Vagina (tissue), 2 donors: ENCODE measurements at regions not wholly inside any gene's neighbourhood (a gene's known extent, or its start where the extent isn't known, plus 50 kb on each side); places are given as distances from the start of the nearest gene placed in this dataset.

ENCODE experiments used
- DNase-seq, 2 donors: peaks; one replicate each; pipeline ENCODE4 v3.0.0-alpha.2; 2017; ENCODE audit errors: extremely low spot score in 2 of 2
- H3K27ac ChIP-seq: fragments of 200-600 bp; sonication (generic); one replicate; pipeline ENCODE4 v1.5.1; 2019
- H3K27me3 ChIP-seq: fragments of 200-600 bp; sonication (generic); one replicate; pipeline ENCODE4 v1.5.1; 2019
- H3K36me3 ChIP-seq, 2 donors: fragments of 200-600 bp; sonication (generic); one replicate each; pipeline ENCODE4 v1.5.1; 2017 to 2019
- H3K4me1 ChIP-seq: fragments of 200-600 bp; sonication (generic); one replicate; pipeline ENCODE4 v1.5.1; 2019
- H3K4me3 ChIP-seq, 2 donors: fragments of 200-600 bp; sonication (generic); 1 replicate in 1 of 2; 2 replicates in 1 of 2; pipeline ENCODE4 v1.5.1; 2016 to 2019
- H3K9me3 ChIP-seq: fragments of 200-600 bp; sonication (generic); one replicate; pipeline ENCODE4 v1.5.1; 2019
- POLR2A ChIP-seq, 2 donors: fragments of 450-650 bp; IDR thresholded peaks; one replicate each; pipeline ENCODE4 v1.6.1; 2017; ENCODE audit warnings: antibody characterized with exemption in 2 of 2, mild to moderate bottlenecking in 2 of 2, moderate library complexity in 2 of 2
- POLR2AphosphoS5 ChIP-seq, 2 donors: sonication (generic); formaldehyde crosslinking; IDR thresholded peaks; one replicate each; pipeline ENCODE4 v1.9.0; 2017; ENCODE audit warnings: antibody characterized with exemption in 2 of 2, mild to moderate bottlenecking in 2 of 2, low read depth in 1 of 2; ENCODE audit not compliant: insufficient read depth in 1 of 2
- intact Hi-C: fragments of 100-400 bp; cut with DNase I; formaldehyde crosslinking; loops from one replicate; pipeline ENCODE4 v1.15.1; 2023
- TF ChIP-seq, protein P1 (sequence below), 3 experiments: fragments of 450-650 bp in 2 of 3; fragments of 200-600 bp in 1 of 3; sonication (generic) in 1 of 3; IDR thresholded peaks; one replicate each; pipeline ENCODE4 v1.5.1; 2017 to 2019; ENCODE audit warnings: antibody characterized with exemption in 3 of 3, mild to moderate bottlenecking in 2 of 3, moderate library complexity in 2 of 3

DNA sequence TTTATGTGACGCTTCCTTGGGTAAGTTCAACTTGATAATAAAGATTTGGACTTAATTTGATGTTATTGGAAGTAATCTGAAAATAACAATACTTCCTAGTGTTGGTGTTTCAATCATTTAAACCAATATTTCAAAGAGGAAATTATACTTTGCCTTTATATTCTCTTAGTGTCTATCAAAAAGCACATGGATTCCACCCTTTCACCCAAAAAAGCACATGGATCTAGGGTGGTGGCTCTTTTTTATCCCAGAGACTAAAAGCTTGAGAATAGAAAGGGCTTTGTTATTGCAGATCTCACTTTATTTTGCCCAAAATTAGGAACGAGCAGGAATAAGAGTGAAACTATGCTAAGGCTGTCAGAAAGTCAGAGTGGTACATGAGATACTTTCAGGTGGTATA is 75.1 kb upstream of the RASGEF1B start:
- H3K4me1 ChIP-seq, result peaks cover 13% of the 10 kb centered on the region
- H3K4me3 ChIP-seq, result no peak overlapping the region
- no peak for DNase-seq
- no peaks in the 10 kb centered on the region for H3K27me3 ChIP-seq
- H3K27ac ChIP-seq, result no peak overlapping the region
- no peaks in the 10 kb centered on the region for H3K9me3 ChIP-seq
- TF ChIP-seq, protein P1, sequence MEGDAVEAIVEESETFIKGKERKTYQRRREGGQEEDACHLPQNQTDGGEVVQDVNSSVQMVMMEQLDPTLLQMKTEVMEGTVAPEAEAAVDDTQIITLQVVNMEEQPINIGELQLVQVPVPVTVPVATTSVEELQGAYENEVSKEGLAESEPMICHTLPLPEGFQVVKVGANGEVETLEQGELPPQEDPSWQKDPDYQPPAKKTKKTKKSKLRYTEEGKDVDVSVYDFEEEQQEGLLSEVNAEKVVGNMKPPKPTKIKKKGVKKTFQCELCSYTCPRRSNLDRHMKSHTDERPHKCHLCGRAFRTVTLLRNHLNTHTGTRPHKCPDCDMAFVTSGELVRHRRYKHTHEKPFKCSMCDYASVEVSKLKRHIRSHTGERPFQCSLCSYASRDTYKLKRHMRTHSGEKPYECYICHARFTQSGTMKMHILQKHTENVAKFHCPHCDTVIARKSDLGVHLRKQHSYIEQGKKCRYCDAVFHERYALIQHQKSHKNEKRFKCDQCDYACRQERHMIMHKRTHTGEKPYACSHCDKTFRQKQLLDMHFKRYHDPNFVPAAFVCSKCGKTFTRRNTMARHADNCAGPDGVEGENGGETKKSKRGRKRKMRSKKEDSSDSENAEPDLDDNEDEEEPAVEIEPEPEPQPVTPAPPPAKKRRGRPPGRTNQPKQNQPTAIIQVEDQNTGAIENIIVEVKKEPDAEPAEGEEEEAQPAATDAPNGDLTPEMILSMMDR (IDR thresholded peaks at IDR 0.05), result no peak
- TF ChIP-seq POLR2AphosphoS5 (IDR thresholded peaks at IDR 0.05; ENCODE audit: insufficient read depth in 1 of 2, low read depth in 1 of 2) (no peak), POLR2A (IDR thresholded peaks at IDR 0.05) (no peak)
- H3K36me3 ChIP-seq, result no peaks in the 10 kb centered on the region
- intact Hi-C loops, result no loop called here

DNA sequence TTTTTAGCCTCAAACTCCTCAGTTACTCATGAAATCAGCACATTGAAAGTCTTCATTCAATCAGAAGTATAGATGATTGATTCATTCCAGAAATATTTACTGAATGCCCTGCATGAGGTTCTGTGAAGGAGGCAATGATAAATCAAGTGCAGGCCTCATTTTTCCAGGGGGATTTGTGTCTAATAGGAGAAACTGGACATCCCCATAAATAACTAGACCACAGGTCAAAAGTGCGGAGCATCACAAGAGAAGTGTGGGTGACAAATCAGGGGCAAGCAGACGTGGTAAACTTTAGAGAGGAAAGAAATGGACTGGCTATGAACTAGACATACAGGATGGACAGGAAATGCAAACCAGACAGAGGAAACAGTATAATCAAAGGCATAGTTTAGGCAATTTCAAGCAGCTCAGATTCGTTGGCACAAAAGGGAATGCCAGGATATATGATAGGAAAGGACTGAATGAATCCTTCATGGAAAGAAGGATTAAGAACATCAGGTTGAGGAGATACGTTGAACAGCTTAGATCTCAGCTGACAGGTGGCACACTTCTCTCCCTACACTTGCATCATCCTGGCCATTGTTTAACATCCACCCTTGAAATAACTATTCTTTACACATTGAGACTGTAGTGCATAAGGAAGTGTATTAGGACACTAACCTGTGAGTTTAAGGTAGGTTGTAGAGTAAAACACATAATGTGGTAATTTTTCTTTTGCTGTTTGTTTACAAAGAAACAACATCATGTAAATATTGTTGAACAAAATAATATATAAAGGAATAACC is 69.6 kb upstream of the RASGEF1B start:
- no peak overlapping the region for H3K27ac ChIP-seq
- no peak for DNase-seq
- H3K9me3 ChIP-seq, result no peaks in the 10 kb centered on the region
- H3K4me1 ChIP-seq, result no peaks in the 10 kb centered on the region
- H3K4me3 ChIP-seq, result no peak overlapping the region
- no peaks in the 10 kb centered on the region for H3K27me3 ChIP-seq
- TF ChIP-seq, protein P1 (IDR thresholded peaks at IDR 0.05), result no peak
- no peak for TF ChIP-seq POLR2AphosphoS5 (IDR thresholded peaks at IDR 0.05; ENCODE audit: insufficient read depth in 1 of 2, low read depth in 1 of 2)
- no peak for TF ChIP-seq POLR2A (IDR thresholded peaks at IDR 0.05)
- intact Hi-C loops, result no loop called here
- H3K36me3 ChIP-seq, result no peaks in the 10 kb centered on the region

DNA sequence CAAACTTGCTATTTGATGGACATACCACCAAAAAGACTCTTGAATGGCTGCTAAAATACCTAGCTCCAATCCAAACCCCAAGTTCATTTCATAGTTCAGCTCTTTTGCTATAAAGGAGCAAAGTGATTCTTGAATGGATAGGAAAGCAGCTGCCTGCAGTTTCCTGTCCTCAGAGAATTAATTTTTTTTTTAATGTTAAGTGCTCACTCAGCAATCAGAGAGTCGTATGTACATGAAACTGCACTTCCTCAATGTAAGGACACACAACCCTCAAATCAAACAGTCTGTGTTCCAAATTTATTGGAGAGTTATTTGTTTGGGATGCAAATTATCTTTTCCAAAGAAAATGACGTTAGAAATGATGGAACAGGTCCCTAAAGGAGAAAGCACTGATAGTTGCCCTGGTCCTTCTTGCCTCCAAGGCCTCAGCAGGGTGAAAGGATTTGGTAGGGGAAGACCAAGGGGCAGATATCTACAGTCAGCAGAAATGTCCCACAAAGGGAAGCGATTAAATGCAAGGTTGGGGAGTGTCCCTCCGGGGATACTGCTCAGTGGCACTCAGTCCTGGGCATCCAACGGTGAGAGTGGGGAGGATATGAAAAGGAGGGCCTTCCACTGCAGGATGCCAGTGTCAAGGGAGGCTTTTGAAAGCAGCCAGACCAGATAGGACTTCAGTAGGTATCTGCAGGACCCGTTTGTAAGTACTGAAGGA is 67.2 kb upstream of the RASGEF1B start:
- no peak for TF ChIP-seq POLR2A (IDR thresholded peaks at IDR 0.05)
- TF ChIP-seq, protein P1 (IDR thresholded peaks at IDR 0.05), result no peak
- TF ChIP-seq POLR2AphosphoS5 (IDR thresholded peaks at IDR 0.05; ENCODE audit: insufficient read depth in 1 of 2, low read depth in 1 of 2), result no peak
- Histone ChIP-seq H3K27ac (no peak overlapping the region), H3K27me3 (no peaks in the 10 kb centered on the region), H3K4me1 (no peaks in the 10 kb centered on the region), H3K36me3 (no peaks in the 10 kb centered on the region), H3K4me3 (no peak overlapping the region), H3K9me3 (no peaks in the 10 kb centered on the region)
- no peak for DNase-seq
- intact Hi-C loops, result no loop called here

DNA sequence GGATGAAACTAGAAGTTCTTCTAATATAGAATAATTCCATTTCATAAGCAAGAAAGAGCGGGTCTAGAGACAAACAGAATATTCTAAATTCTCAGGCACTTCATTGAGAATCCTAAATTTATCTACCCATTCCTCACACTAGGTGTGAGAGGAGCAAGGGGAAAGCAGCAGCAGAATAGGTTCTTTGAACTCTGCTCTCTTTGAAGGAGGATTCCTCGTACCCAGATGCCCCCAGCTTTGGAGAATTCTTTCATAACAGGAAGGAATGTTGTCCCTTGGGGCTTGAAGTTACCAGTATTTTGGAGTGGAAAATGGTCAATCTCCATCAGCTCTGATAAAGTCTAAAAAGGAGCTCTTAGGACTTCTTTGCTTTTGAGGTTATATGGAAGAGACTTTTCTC is 59.7 kb upstream of the RASGEF1B start:
- Histone ChIP-seq H3K9me3 (no peaks in the 10 kb centered on the region), H3K27ac (no peak overlapping the region), H3K4me3 (no peak overlapping the region), H3K36me3 (no peaks in the 10 kb centered on the region), H3K4me1 (no peaks in the 10 kb centered on the region), H3K27me3 (no peaks in the 10 kb centered on the region)
- intact Hi-C loops, result no loop called here
- no peak for DNase-seq
- TF ChIP-seq, protein P1 (IDR thresholded peaks at IDR 0.05), result no peak
- TF ChIP-seq POLR2AphosphoS5 (IDR thresholded peaks at IDR 0.05; ENCODE audit: insufficient read depth in 1 of 2, low read depth in 1 of 2) (no peak), POLR2A (IDR thresholded peaks at IDR 0.05) (no peak)

DNA sequence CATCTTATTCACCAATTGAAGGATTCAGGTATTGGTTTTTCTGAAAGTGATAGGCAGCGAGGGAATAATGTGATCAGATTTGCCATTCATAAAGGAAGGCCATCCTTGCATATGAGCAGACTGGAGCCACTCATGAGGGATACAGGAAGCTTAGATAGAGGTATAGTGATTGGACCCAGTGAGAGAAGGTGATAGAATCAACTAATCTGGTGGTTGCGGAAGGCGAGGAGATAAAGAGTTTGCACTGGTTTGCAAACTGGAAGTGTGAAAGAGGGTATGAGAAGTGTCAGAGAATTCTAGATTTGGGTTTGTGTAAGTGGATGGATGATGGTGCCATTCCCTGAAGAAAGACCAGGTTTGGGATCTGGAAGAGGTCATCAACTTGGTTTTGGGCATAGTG is 57.3 kb upstream of the RASGEF1B start:
- no peaks in the 10 kb centered on the region for H3K27me3 ChIP-seq
- intact Hi-C loops, result no loop called here
- no peak overlapping the region for H3K4me3 ChIP-seq
- H3K36me3 ChIP-seq, result no peaks in the 10 kb centered on the region
- DNase-seq, result no peak
- H3K27ac ChIP-seq, result no peak overlapping the region
- no peaks in the 10 kb centered on the region for H3K9me3 ChIP-seq
- no peak for TF ChIP-seq POLR2AphosphoS5 (IDR thresholded peaks at IDR 0.05; ENCODE audit: insufficient read depth in 1 of 2, low read depth in 1 of 2)
- TF ChIP-seq, protein P1 (IDR thresholded peaks at IDR 0.05), result no peak
- TF ChIP-seq POLR2A (IDR thresholded peaks at IDR 0.05), result no peak
- no peaks in the 10 kb centered on the region for H3K4me1 ChIP-seq
